ENCODE measurements at regions not wholly inside any gene's neighbourhood (a gene's known extent, or its start where the extent isn't known, plus 50 kb on each side); places are given as distances from the start of the nearest gene placed in this dataset.

- no peak for TF ChIP-seq CTCF (conservative IDR thresholded peaks at IDR 0.05; ENCODE audit: low read length)
- no peak for TF ChIP-seq EZH2phosphoT487 (IDR thresholded peaks at IDR 0.05; ENCODE audit: borderline replicate concordance)
These were observed 67.2 kb downstream of the MRPL36 start for GRCh38 chr5:1732238-1732941.
